ENCODE measurements at regions not wholly inside any gene's neighbourhood (a gene's known extent, or its start where the extent isn't known, plus 50 kb on each side); places are given as distances from the start of the nearest gene placed in this dataset.
"Not testable (repeated sequence)": the region's sequence is repeated elsewhere in the genome, so short reads cannot be mapped to it uniquely, and the experiment has no call there.

- DNase-seq (ENCODE audit: low read depth), result no peak
Measured at GRCh38 chr2:236825989-236826510, 256.4 kb downstream of the ACKR3 start.

GRCh38 chr2:236826606-236827156 is 257.1 kb downstream of the ACKR3 start:
- no peak for DNase-seq (ENCODE audit: low read depth)

GRCh38 chr2:236827997-236828396 is 257.7 kb upstream of the COPS8 start:
- no peak for DNase-seq (ENCODE audit: low read depth)

- no peak for DNase-seq (ENCODE audit: low read depth)
Measured at GRCh38 chr2:236828820-236829219, 256.9 kb upstream of the COPS8 start.

GRCh38 chr2:236830926-236831325 is 254.8 kb upstream of the COPS8 start:
- no peak for DNase-seq (ENCODE audit: low read depth)

- no peak for DNase-seq (ENCODE audit: low read depth)
Measured at GRCh38 chr2:236831698-236832097, 254.0 kb upstream of the COPS8 start.

- DNase-seq (ENCODE audit: low read depth), result no peak
Measured at GRCh38 chr2:236833501-236834073, 252.1 kb upstream of the COPS8 start.

- no peak for DNase-seq (ENCODE audit: low read depth)
Measured at GRCh38 chr2:236834284-236834683, 251.4 kb upstream of the COPS8 start.

GRCh38 chr2:236835307-236836024 is 250.2 kb upstream of the COPS8 start:
- no peak for DNase-seq (ENCODE audit: low read depth)

- not testable (repeated sequence) for DNase-seq (ENCODE audit: low read depth)
Measured at GRCh38 chr2:236836028-236836427, 249.7 kb upstream of the COPS8 start.

- DNase-seq (ENCODE audit: low read depth), result no peak
Measured at GRCh38 chr2:236840215-236840614, 245.5 kb upstream of the COPS8 start.

GRCh38 chr2:236840857-236841256 is 244.8 kb upstream of the COPS8 start:
- no peak for DNase-seq (ENCODE audit: low read depth)

- no peak for DNase-seq (ENCODE audit: low read depth)
Measured at GRCh38 chr2:236841389-236841788, 244.3 kb upstream of the COPS8 start.

- no peak for DNase-seq (ENCODE audit: low read depth)
Measured at GRCh38 chr2:236843161-236843968, 242.3 kb upstream of the COPS8 start.

- no peak for DNase-seq (ENCODE audit: low read depth)
Measured at GRCh38 chr2:236844711-236845110, 241.0 kb upstream of the COPS8 start.

GRCh38 chr2:236847023-236847422 is 238.7 kb upstream of the COPS8 start:
- no peak for DNase-seq (ENCODE audit: low read depth)

GRCh38 chr2:236847538-236848263 is 238.0 kb upstream of the COPS8 start:
- no peak for DNase-seq (ENCODE audit: low read depth)

- no peak for DNase-seq (ENCODE audit: low read depth)
Measured at GRCh38 chr2:236848501-236848900, 237.2 kb upstream of the COPS8 start.

- no peak for DNase-seq (ENCODE audit: low read depth)
Measured at GRCh38 chr2:236849508-236849907, 236.2 kb upstream of the COPS8 start.

- DNase-seq (ENCODE audit: low read depth), result no peak
Measured at GRCh38 chr2:236849940-236850339, 235.7 kb upstream of the COPS8 start.

- no peak for DNase-seq (ENCODE audit: low read depth)
Measured at GRCh38 chr2:236851187-236851586, 234.5 kb upstream of the COPS8 start.
